ENCODE measurements at regions not wholly inside any gene's neighbourhood (a gene's known extent, or its start where the extent isn't known, plus 50 kb on each side); places are given as distances from the start of the nearest gene placed in this dataset.

GRCh38 chr1:234986750-234987414 is 141.8 kb downstream of the TOMM20 start:
- no peak overlapping the region for H3K4me3 ChIP-seq (ENCODE audit: insufficient read depth, low read depth, low read length)
- H3K9me3 ChIP-seq (ENCODE audit: insufficient read depth, low read depth, low read length), result no peaks in the 10 kb centered on the region
- H3K36me3 ChIP-seq (ENCODE audit: insufficient read depth, low read length), result no peaks in the 10 kb centered on the region
- Mint-ChIP-seq H3K36me3 (ENCODE audit: low read depth, unreplicated experiment) (no peaks in the 10 kb centered on the region), H3K27ac (ENCODE audit: unreplicated experiment) (peak overlapping the region; percentile 85), H3K27me3 (ENCODE audit: low read depth, unreplicated experiment) (no peaks in the 10 kb centered on the region), H3K4me3 (ENCODE audit: unreplicated experiment) (no peak overlapping the region), H3K9me3 (ENCODE audit: unreplicated experiment) (peaks cover 2% of the 10 kb centered on the region), H3K4me1 (ENCODE audit: low read depth, unreplicated experiment) (peaks cover 34% of the 10 kb centered on the region)
- peak overlapping the region; percentile 94 for H3K27ac ChIP-seq (ENCODE audit: low read depth, low read length)
- H4K20me1 ChIP-seq (ENCODE audit: insufficient read depth, low read length), result no peaks in the 10 kb centered on the region
- TF ChIP-seq, protein P1, sequence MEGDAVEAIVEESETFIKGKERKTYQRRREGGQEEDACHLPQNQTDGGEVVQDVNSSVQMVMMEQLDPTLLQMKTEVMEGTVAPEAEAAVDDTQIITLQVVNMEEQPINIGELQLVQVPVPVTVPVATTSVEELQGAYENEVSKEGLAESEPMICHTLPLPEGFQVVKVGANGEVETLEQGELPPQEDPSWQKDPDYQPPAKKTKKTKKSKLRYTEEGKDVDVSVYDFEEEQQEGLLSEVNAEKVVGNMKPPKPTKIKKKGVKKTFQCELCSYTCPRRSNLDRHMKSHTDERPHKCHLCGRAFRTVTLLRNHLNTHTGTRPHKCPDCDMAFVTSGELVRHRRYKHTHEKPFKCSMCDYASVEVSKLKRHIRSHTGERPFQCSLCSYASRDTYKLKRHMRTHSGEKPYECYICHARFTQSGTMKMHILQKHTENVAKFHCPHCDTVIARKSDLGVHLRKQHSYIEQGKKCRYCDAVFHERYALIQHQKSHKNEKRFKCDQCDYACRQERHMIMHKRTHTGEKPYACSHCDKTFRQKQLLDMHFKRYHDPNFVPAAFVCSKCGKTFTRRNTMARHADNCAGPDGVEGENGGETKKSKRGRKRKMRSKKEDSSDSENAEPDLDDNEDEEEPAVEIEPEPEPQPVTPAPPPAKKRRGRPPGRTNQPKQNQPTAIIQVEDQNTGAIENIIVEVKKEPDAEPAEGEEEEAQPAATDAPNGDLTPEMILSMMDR (IDR thresholded peaks at IDR 0.05; ENCODE audit: insufficient read depth, low read depth, low read length), result no peak
- TF ChIP-seq EZH2 (IDR thresholded peaks at IDR 0.05; ENCODE audit: insufficient read depth, low read length), result no peak
- peak overlapping the region; percentile 51 for H3K4me2 ChIP-seq (ENCODE audit: low read length)
- peaks cover 36% of the 10 kb centered on the region for H3K4me1 ChIP-seq (ENCODE audit: insufficient read depth, low read length)
- FAIRE-seq (no peak), DNase-seq (ENCODE audit: low read depth) (no peak)
- no peaks in the 10 kb centered on the region for H3K27me3 ChIP-seq (ENCODE audit: insufficient read depth, low read length)
- no peaks in the 10 kb centered on the region for H3K79me2 ChIP-seq (ENCODE audit: insufficient read depth, low read length)
- peak overlapping the region; percentile 76 for H3K9ac ChIP-seq (ENCODE audit: low read length)
- H2AFZ ChIP-seq (ENCODE audit: low read depth, low read length), result peak overlapping the region; percentile 18

DNA sequence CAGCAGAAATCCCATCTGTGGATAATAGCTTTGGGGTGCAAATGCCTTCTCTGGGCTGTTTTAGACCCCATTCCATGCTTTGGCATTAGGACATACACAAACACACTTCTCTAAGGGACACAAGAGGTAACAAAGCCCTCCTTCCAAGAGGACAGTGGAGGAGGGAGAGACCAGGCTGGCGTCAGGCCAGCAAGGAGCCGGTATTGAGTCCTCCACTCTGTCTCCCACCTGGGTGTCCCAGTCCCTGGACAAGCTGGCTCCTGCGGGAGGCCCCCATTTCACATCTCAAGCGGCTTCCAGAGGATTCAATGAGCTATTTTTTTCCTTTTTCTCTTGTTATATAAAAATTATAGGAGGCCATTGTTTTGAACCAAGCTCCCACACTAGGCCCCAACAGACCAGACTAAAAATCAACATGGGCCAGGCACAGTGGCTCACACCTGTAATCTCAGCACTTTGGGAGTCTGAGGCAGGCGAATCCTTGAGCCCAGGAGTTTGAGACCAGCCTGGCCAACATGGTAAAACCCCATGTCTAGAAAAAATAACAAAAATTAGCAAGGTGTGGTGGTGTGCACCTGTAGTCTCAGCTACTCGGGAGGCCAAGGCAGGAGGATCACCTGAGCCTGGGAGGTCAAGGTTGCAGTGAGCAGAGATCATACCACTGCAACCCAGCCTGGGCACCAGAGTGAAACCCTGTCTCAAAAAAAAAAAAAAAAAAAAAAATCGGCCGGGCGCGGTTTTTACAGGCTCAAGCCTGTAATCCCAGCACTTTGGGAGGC is 142.9 kb downstream of the TOMM20 start:
- Mint-ChIP-seq H3K36me3 (ENCODE audit: low read depth, unreplicated experiment) (no peaks in the 10 kb centered on the region), H3K27me3 (ENCODE audit: low read depth, unreplicated experiment) (no peaks in the 10 kb centered on the region), H3K4me3 (ENCODE audit: unreplicated experiment) (no peak overlapping the region), H3K9me3 (ENCODE audit: unreplicated experiment) (peaks cover under 1% of the 10 kb centered on the region), H3K27ac (ENCODE audit: unreplicated experiment) (peak overlapping the region; percentile 94), H3K4me1 (ENCODE audit: low read depth, unreplicated experiment) (peaks cover 44% of the 10 kb centered on the region)
- H3K9me3 ChIP-seq (ENCODE audit: insufficient read depth, low read depth, low read length), result no peaks in the 10 kb centered on the region
- H3K4me3 ChIP-seq (ENCODE audit: insufficient read depth, low read depth, low read length), result no peak overlapping the region
- H3K79me2 ChIP-seq (ENCODE audit: insufficient read depth, low read length), result no peaks in the 10 kb centered on the region
- no peak overlapping the region for H3K4me2 ChIP-seq (ENCODE audit: low read length)
- H3K9ac ChIP-seq (ENCODE audit: low read length), result peak overlapping the region; percentile 51
- peaks cover 48% of the 10 kb centered on the region for H3K4me1 ChIP-seq (ENCODE audit: insufficient read depth, low read length)
- peak overlapping the region; percentile 90 for H3K27ac ChIP-seq (ENCODE audit: low read depth, low read length)
- no peaks in the 10 kb centered on the region for H3K36me3 ChIP-seq (ENCODE audit: insufficient read depth, low read length)
- FAIRE-seq, result no peak
- no peak for DNase-seq (ENCODE audit: low read depth)
- H2AFZ ChIP-seq (ENCODE audit: low read depth, low read length), result no peak overlapping the region
- H4K20me1 ChIP-seq (ENCODE audit: insufficient read depth, low read length), result no peaks in the 10 kb centered on the region
- no peaks in the 10 kb centered on the region for H3K27me3 ChIP-seq (ENCODE audit: insufficient read depth, low read length)
- TF ChIP-seq EZH2 (IDR thresholded peaks at IDR 0.05; ENCODE audit: insufficient read depth, low read length), result no peak
- TF ChIP-seq, protein P1 (IDR thresholded peaks at IDR 0.05; ENCODE audit: insufficient read depth, low read depth, low read length), result no peak

- no peak overlapping the region for H3K4me3 ChIP-seq (ENCODE audit: insufficient read depth, low read depth, low read length)
- no peak for TF ChIP-seq EZH2 (IDR thresholded peaks at IDR 0.05; ENCODE audit: insufficient read depth, low read length)
- TF ChIP-seq, protein P1 (IDR thresholded peaks at IDR 0.05; ENCODE audit: insufficient read depth, low read depth, low read length), result no peak
- FAIRE-seq (no peak), DNase-seq (ENCODE audit: low read depth) (no peak)
- peaks cover 55% of the 10 kb centered on the region for H3K4me1 ChIP-seq (ENCODE audit: insufficient read depth, low read length)
- H3K27ac ChIP-seq (ENCODE audit: low read depth, low read length), result peak overlapping the region; percentile 90
- no peak overlapping the region for H3K4me3 Mint-ChIP-seq (ENCODE audit: unreplicated experiment)
- H3K27me3 ChIP-seq (ENCODE audit: insufficient read depth, low read length), result no peaks in the 10 kb centered on the region
- H3K36me3 Mint-ChIP-seq (ENCODE audit: low read depth, unreplicated experiment), result no peaks in the 10 kb centered on the region
- no peaks in the 10 kb centered on the region for H3K9me3 Mint-ChIP-seq (ENCODE audit: unreplicated experiment)
- no peaks in the 10 kb centered on the region for H3K36me3 ChIP-seq (ENCODE audit: insufficient read depth, low read length)
- H3K4me1 Mint-ChIP-seq (ENCODE audit: low read depth, unreplicated experiment), result peaks cover 51% of the 10 kb centered on the region
- no peaks in the 10 kb centered on the region for H4K20me1 ChIP-seq (ENCODE audit: insufficient read depth, low read length)
- peak overlapping the region; percentile 51 for H3K9ac ChIP-seq (ENCODE audit: low read length)
- H3K27ac Mint-ChIP-seq (ENCODE audit: unreplicated experiment), result peak overlapping the region; percentile 94
- H3K4me2 ChIP-seq (ENCODE audit: low read length), result peak overlapping the region; percentile 52
- H3K27me3 Mint-ChIP-seq (ENCODE audit: low read depth, unreplicated experiment), result no peaks in the 10 kb centered on the region
- H2AFZ ChIP-seq (ENCODE audit: low read depth, low read length), result no peak overlapping the region
- H3K9me3 ChIP-seq (ENCODE audit: insufficient read depth, low read depth, low read length), result no peaks in the 10 kb centered on the region
- no peaks in the 10 kb centered on the region for H3K79me2 ChIP-seq (ENCODE audit: insufficient read depth, low read length)
Measured at GRCh38 chr1:234985007-234985370, 143.6 kb downstream of the TOMM20 start.

Data from astrocyte (in vitro differentiated cells and primary cell).